H7 (cell line): ENCODE measurements at regions not wholly inside any gene's neighbourhood (a gene's known extent, or its start where the extent isn't known, plus 50 kb on each side); places are given as distances from the start of the nearest gene placed in this dataset.
"Not testable (repeated sequence)": the region's sequence is repeated elsewhere in the genome, so short reads cannot be mapped to it uniquely, and the experiment has no call there.

ENCODE experiments used
- DNase-seq: peaks from one replicate; pipeline ENCODE4 v3.0.0; 2012
- H3K27me3 ChIP-seq: 2 replicates; pipeline ENCODE4 v1.6.0; 2011; ENCODE audit warnings: mild to moderate bottlenecking, low read length; ENCODE audit not compliant: control insufficient read depth, insufficient read depth
- H3K36me3 ChIP-seq: replicated peaks from 2 replicates; pipeline ENCODE4 v1.5.1; 2011; ENCODE audit warnings: low read length; ENCODE audit not compliant: control insufficient read depth, insufficient read depth
- H3K4me3 ChIP-seq: 2 replicates; pipeline ENCODE4 v1.5.1; 2011; ENCODE audit warnings: low read depth, mild to moderate bottlenecking, control low read depth, low read length, moderate library complexity; ENCODE audit not compliant: insufficient read depth

- DNase-seq = no peak
- no peaks in the 10 kb centered on the region for H3K27me3 ChIP-seq
- H3K36me3 ChIP-seq = no peaks in the 10 kb centered on the region
- no peak overlapping the region for H3K4me3 ChIP-seq
Measured at GRCh38 chr2:34153484-34153883, 554.4 kb upstream of the FAM98A start.

- Histone ChIP-seq H3K27me3 (no peaks in the 10 kb centered on the region), H3K4me3 (no peak overlapping the region), H3K36me3 (no peaks in the 10 kb centered on the region)
- DNase-seq = no peak
Measured at GRCh38 chr2:34147780-34148179, 548.7 kb upstream of the FAM98A start.

GRCh38 chr2:34143149-34143548 lies 544.0 kb upstream of the FAM98A start:
- DNase-seq = no peak
- H3K36me3 ChIP-seq = no peaks in the 10 kb centered on the region
- no peaks in the 10 kb centered on the region for H3K27me3 ChIP-seq
- H3K4me3 ChIP-seq = no peak overlapping the region

- H3K4me3 ChIP-seq, H3K36me3 ChIP-seq, DNase-seq, H3K27me3 ChIP-seq: not testable (repeated sequence)
Measured at GRCh38 chr2:34142531-34143008, 543.5 kb upstream of the FAM98A start.

- H3K4me3 ChIP-seq, DNase-seq, H3K36me3 ChIP-seq, H3K27me3 ChIP-seq: not testable (repeated sequence)
Measured at GRCh38 chr2:34133065-34133464, 534.0 kb upstream of the FAM98A start.

- no peaks in the 10 kb centered on the region for H3K36me3 ChIP-seq
- H3K4me3 ChIP-seq = no peak overlapping the region
- no peak for DNase-seq
- H3K27me3 ChIP-seq = no peaks in the 10 kb centered on the region
Measured at GRCh38 chr2:34126279-34126678, 527.2 kb upstream of the FAM98A start.

- no peaks in the 10 kb centered on the region for H3K27me3 ChIP-seq
- no peaks in the 10 kb centered on the region for H3K36me3 ChIP-seq
- DNase-seq = no peak
- no peak overlapping the region for H3K4me3 ChIP-seq
Measured at GRCh38 chr2:34123996-34124785, 525.1 kb upstream of the FAM98A start.

- DNase-seq = no peak
- no peak overlapping the region for H3K4me3 ChIP-seq
Measured at GRCh38 chr2:34121076-34121475, 522.0 kb upstream of the FAM98A start.

GRCh38 chr2:34115076-34115475 lies 516.0 kb upstream of the FAM98A start:
- no peak overlapping the region for H3K4me3 ChIP-seq
- no peaks in the 10 kb centered on the region for H3K36me3 ChIP-seq
- no peaks in the 10 kb centered on the region for H3K27me3 ChIP-seq
- no peak for DNase-seq

More at GRCh38 chr2:34121076-34121475, 522.0 kb upstream of the FAM98A start:
- Histone ChIP-seq H3K27me3 (no peaks in the 10 kb centered on the region), H3K36me3 (no peaks in the 10 kb centered on the region)

- no peak for DNase-seq
Measured at GRCh38 chr2:34112161-34112560, 513.1 kb upstream of the FAM98A start.

GRCh38 chr2:34110392-34110791 lies 511.3 kb upstream of the FAM98A start:
- H3K36me3 ChIP-seq = no peaks in the 10 kb centered on the region
- no peaks in the 10 kb centered on the region for H3K27me3 ChIP-seq
- H3K4me3 ChIP-seq = no peak overlapping the region
- DNase-seq = no peak

More at GRCh38 chr2:34112161-34112560, 513.1 kb upstream of the FAM98A start:
- no peaks in the 10 kb centered on the region for H3K27me3 ChIP-seq
- H3K36me3 ChIP-seq = no peaks in the 10 kb centered on the region
- H3K4me3 ChIP-seq = no peak overlapping the region

- no peak overlapping the region for H3K4me3 ChIP-seq
- DNase-seq = no peak
- no peaks in the 10 kb centered on the region for H3K36me3 ChIP-seq
- H3K27me3 ChIP-seq = no peaks in the 10 kb centered on the region
Measured at GRCh38 chr2:34107811-34108210, 508.7 kb upstream of the FAM98A start.

- no peaks in the 10 kb centered on the region for H3K36me3 ChIP-seq
- no peak for DNase-seq
- H3K27me3 ChIP-seq = no peaks in the 10 kb centered on the region
- no peak overlapping the region for H3K4me3 ChIP-seq
Measured at GRCh38 chr2:34105006-34105767, 506.1 kb upstream of the FAM98A start.

GRCh38 chr2:34104601-34105000 lies 505.5 kb upstream of the FAM98A start:
- Histone ChIP-seq H3K27me3 (no peaks in the 10 kb centered on the region), H3K4me3 (no peak overlapping the region), H3K36me3 (no peaks in the 10 kb centered on the region)
- no peak for DNase-seq

- DNase-seq = no peak
- Histone ChIP-seq H3K4me3 (no peak overlapping the region), H3K36me3 (no peaks in the 10 kb centered on the region), H3K27me3 (no peaks in the 10 kb centered on the region)
Measured at GRCh38 chr2:34103437-34103836, 504.3 kb upstream of the FAM98A start.
